Mammary epithelial cell (primary cell): ENCODE measurements at regions not wholly inside any gene's neighbourhood (a gene's known extent, or its start where the extent isn't known, plus 50 kb on each side); places are given as distances from the start of the nearest gene placed in this dataset.

Experiments used
- EZH2 ChIP-seq: IDR thresholded peaks from 2 replicates; pipeline ENCODE4 v1.6.1; 2012; ENCODE audit warnings: low read length, inconsistent platforms, borderline replicate concordance
- TF ChIP-seq, protein P1 (sequence below), 2 donors: IDR thresholded peaks in 1 of 2; conservative IDR thresholded peaks in 1 of 2; 2 replicates each; pipeline ENCODE4 v1.5.1; 2011 to 2012; ENCODE audit warnings: inconsistent platforms in 2 of 2, low read length in 2 of 2, mild to moderate bottlenecking in 2 of 2, control low read depth in 1 of 2, low read depth in 1 of 2; ENCODE audit not compliant: insufficient read depth in 1 of 2; ENCODE audit errors: extremely low read depth in 1 of 2

DNA sequence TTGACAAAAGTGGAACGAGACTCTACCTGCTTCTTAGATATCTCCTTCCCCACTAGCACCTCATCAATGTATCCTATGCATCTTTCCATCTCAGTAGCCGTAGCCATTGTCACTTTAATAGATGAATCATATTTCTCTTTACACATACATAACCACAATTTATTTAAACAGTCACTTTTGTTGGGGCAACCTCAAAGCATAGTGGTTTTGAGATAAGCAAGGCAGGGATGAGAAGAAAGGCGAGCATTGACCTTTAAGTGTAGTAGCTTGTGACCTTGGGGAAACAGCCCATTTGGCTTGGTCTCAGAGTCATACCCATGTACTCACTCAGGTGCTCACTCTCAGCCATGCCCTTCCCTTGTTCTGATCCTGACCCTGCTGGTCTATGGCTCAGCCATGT, 260.1 kb downstream of the C1orf94 start:
- TF ChIP-seq, protein P1, sequence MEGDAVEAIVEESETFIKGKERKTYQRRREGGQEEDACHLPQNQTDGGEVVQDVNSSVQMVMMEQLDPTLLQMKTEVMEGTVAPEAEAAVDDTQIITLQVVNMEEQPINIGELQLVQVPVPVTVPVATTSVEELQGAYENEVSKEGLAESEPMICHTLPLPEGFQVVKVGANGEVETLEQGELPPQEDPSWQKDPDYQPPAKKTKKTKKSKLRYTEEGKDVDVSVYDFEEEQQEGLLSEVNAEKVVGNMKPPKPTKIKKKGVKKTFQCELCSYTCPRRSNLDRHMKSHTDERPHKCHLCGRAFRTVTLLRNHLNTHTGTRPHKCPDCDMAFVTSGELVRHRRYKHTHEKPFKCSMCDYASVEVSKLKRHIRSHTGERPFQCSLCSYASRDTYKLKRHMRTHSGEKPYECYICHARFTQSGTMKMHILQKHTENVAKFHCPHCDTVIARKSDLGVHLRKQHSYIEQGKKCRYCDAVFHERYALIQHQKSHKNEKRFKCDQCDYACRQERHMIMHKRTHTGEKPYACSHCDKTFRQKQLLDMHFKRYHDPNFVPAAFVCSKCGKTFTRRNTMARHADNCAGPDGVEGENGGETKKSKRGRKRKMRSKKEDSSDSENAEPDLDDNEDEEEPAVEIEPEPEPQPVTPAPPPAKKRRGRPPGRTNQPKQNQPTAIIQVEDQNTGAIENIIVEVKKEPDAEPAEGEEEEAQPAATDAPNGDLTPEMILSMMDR (conservative IDR thresholded peaks at IDR 0.05 in 1 of 2, IDR thresholded peaks at IDR 0.05 in 1 of 2; ENCODE audit: extremely low read depth in 1 of 2, insufficient read depth in 1 of 2, low read depth in 1 of 2, low read length in 2 of 2): no peak
- no peak for TF ChIP-seq EZH2
